ENCODE measurements at regions not wholly inside any gene's neighbourhood (a gene's known extent, or its start where the extent isn't known, plus 50 kb on each side); places are given as distances from the start of the nearest gene placed in this dataset.

DNA sequence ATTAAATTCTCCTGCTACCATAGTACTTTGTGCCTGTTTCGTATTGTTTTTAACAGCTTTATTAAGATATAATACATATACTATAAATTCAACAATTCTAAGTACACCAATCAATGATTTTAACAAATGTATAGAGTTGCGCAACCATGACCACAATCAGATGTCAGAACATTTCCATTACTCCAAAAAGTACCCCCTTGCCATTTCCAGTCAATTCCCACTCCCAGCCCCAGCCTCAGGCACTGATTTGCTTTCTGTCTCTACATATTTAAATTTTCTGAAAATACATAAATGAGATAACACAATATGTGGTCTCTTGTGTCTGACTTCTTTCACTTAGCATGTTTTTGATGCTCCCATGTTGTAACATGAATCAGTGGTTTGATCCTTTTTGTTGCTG, 193.9 kb downstream of the FIGN start:
- intact Hi-C loops (cut with micrococcal nuclease), result no loop called here

DNA sequence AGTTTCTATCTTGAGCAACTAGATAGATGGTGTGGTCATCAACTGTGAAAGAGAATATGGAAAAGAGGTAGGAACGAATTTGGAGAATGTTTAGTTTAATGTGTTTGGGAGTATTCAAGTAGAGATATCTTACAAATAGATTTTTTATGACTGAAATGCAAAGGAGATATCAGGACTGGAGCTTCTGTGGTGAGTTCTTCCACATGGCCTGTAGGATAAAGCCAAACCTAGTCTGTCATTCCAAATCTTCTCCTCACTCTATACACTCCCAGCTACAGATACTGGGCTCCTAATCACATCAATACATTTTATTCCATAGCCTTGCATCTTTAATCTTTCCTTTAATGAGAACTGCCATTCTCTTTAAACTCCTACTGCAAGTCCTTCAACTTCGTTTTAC, 194.3 kb downstream of the FIGN start:
- intact Hi-C loops (cut with micrococcal nuclease), result no loop called here

DNA sequence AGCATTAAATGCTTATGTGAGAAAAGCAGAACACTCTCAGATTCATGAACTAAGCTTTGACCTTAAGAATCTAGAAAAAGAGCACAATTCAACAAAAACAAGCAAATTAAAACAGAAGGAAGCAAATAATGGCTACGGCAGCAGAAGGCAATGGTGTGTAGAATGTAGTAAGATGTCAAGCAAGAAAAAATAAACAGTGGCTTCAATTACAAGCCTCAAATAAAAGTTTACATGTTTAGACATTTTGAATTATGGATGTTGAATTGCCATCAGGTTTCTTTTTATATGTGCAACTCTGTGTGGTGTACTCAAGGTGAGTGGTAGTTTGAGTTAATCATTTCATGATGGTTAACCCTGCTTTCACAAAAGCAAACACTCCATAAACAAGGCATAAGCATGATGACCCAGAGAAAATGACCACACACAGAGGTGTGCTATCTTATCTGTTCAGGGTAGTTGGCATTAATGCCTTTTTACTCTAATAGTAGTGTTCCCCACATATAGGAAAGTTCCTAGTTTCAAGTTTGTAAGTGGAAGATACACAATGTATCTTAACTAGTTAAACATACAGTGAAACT, 207.1 kb downstream of the FIGN start:
- intact Hi-C loops (cut with micrococcal nuclease), result no loop called here

DNA sequence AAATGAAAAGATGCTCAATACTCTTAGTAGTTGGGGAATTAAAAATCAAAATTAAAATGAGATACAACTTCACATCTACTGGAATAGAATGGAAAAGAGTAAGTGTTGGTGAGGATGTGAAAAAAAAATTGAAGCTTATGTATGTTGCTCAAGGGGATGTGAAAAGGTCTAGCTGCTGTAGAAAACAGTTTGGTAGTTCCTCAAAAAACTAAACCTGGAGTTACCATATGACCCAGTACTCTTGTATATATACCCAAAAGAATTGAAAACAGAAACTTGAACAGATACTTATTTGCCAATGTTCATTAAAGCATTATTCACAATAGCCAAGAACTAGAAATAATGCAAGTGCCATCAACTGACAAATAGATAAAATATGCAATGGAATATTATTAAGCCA, 208.4 kb downstream of the FIGN start:
- intact Hi-C loops (cut with micrococcal nuclease), result no loop called here

DNA sequence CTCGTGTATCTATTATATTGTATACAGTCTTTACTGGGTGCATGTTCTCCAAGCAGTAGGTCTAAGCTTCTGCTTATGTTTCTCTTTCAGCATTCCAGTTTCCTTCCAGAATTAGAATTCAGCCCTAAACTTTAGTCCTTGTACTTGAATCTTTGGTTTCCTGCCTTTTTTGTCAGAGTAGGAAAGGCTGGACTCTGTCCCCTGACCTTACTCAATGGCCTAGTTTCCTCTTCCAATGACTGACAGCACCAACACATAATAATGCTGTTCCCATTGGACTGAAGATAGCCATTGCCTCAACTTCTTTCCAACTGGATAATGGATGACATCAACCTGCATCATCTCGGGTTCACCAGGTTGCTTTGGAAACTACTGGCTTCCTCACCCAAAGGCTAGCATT, 217.0 kb downstream of the FIGN start:
- intact Hi-C loops (cut with micrococcal nuclease), result no loop called here

DNA sequence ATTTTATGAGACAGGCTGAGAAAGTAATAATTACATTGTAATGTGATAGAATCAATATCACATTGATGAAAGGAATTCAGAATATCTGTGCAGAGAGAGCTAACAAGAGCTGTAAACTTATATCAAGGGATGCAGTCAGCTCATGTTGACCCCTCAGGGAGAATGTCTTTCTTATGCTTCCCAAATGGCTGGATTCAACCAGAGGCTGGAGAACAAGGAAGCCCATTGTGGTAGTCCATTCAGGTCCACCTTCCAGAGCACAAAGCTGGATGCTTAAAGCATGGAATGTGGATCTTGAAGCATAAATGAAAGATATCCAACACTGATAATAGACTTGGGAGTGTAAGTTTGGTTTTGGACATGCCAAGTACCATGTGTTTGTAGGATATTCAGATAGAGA, 220.0 kb downstream of the FIGN start:
- intact Hi-C loops (cut with micrococcal nuclease), result no loop called here

DNA sequence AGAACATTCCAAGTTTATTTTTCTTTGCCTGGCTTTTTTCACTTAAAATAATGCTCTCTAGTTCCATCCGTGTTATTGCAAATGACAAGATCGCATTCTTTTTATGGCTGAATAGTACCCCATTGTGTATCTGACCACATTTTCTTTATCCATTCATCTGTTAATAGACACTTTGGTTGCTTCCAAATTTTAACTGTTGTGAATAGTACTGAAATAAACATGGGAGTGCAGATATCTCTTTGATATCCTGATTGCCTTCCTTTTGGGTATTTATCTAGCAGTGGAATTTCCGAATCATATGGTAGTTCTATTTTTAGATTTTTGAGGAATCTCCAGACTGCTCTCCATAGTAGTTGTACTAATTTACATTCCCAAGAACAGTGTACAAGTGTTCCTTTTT, 230.5 kb downstream of the FIGN start:
- intact Hi-C loops (cut with micrococcal nuclease), result no loop called here

DNA sequence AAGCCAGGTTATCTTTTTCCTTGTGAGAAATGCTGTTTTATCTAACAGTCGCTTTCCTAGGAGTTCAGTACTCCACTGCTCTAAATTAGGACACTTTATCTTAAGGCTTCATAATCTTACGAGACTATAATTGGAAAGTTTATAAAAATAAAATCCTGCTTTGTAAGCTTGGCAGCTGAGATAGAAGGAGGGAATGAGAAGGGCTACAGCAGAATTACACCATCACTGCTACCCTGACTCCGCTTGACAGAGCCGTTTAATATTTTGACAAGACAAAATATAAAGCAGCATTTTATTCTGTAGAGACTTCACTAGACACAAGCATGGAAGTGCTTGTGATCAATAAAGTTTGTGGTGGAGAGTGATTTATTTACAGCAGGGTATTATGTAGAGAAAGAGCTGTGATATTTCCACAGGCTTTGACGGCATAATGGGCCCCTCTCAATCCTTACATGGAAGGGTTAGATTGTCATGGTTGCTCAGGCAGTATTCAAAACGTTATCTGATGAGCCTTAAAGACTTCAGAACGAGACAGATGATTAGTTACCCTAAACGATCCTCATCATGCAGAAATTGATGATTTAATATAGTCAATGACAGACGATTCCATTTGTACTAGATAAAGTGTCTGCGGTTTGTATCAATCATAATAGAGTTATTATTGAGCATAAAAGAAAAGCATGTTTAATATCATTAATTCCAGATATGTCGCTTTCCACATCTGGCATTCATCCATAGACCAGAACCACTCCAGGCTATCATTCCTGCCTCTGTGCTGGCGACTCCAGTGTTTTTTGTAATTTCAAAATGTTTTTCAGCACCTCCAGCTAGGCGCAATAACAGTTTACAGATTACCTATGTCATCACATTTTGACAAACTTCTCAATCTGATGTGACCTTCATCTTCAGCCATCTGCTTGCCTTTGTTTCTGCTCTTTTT, 242.2 kb downstream of the FIGN start:
- intact Hi-C loops (cut with micrococcal nuclease), result no loop called here

DNA sequence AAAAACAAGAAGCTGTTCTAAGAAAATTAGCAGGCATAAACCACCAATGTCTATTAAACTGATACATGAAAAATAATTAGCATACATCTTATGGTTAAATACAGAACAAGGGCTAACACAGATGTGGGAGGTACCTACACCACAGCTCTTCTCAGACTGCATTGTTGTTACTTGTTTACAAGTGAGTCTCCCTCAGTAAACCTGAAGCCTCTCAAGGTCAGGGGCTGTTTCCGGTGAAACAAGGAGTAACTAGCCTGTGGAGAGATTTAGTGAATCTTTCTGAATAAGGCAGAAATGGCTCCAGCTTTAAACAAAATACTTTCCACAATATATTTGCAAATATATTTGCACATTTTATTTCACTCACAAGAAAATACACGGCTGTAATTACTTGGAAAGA, 244.0 kb downstream of the FIGN start:
- intact Hi-C loops (cut with micrococcal nuclease), result no loop called here

DNA sequence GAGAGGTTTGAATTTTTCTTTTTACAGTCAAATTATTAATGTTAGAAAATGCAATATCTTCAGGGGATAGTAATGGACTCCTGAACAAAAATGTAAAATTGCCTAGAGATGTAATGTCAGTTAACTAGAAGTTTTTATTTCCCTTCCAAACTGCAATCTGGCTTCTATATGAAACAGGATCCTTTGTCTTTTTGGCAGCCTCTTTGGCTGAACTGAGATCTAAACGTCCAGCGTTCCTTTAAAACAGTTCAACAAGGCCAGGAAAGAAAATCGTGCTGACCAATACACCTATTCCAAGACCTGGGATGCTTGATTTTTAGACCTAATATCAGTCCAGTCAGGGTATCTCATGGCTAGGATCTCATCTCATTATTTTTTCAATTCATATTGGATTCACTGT, 245.5 kb downstream of the FIGN start:
- intact Hi-C loops (cut with micrococcal nuclease), result no loop called here

DNA sequence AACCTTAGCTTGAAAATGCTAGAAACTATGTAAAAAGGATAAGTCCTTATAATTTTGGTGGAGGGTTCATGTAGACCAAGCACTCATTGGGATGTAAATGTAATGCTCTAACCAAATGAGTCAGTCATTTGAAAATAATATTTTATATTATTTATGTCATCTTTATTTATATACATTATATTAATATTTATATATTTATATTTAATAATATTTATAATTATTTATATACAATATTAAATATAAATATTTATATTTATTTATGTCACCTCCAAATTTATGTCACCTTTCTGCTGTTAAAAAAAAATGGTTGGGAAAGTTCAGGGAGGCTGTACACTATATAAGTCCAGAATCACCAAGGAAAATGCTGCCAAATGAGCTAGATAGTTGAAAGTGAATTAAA, 254.3 kb downstream of the FIGN start:
- intact Hi-C loops (cut with micrococcal nuclease), result no loop called here

DNA sequence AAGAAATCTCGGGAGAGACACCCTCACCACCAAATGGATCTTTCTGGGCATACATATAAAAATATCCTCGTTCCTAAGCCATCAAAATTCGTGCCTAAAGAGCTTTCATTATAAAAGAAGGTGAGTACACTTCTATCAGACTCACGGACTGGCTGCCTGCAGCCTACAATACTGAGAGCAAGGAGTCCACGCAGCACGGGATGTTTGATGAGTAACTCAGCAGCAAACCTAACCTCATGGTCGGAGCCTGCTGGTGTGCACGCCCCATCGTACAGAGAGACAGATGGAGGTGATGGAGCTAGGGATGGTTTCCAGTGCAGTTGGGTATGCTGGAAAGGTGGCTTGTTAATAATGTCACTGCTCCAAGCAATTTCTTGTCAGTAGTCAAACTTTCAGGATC, 256.2 kb downstream of the FIGN start:
- intact Hi-C loops (cut with micrococcal nuclease), result no loop called here

DNA sequence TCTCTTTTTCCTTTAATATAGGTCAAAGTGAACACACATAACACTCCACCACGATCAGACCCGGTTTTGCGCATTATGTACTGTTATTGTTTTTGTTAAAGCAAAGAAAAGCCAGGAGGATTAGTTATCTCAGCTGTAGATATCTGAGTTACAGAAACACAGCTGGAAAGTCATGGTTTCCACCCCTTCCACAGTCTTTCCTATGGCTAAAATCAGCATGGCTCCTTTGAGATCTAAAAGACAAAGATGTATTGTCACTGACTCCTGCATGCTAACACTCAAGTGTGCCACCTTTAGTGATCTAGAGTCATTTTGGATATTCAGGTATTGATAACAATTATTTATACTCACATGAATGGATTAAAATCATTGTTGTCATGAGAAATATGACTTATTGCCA, 260.0 kb downstream of the FIGN start:
- intact Hi-C loops (cut with micrococcal nuclease), result no loop called here

DNA sequence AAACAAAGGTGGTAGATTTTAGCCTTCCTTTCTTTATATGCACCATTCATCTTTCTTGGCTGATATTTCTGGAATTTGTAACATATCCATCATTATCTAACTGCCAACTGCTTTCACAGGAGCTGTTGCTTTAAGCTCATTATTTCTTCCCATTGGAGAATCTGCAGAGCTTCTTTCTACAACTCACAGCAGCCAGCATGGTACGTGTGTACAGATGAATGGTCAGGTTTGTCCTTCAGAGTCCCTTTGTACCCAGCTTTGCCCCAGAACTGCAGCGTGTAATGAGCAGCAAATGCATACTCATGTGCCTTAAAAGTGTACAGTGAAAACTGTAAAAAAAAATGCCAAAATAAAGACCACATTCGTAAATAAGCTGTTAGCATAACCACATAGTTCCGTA, 260.9 kb downstream of the FIGN start:
- intact Hi-C loops (cut with micrococcal nuclease), result no loop called here

DNA sequence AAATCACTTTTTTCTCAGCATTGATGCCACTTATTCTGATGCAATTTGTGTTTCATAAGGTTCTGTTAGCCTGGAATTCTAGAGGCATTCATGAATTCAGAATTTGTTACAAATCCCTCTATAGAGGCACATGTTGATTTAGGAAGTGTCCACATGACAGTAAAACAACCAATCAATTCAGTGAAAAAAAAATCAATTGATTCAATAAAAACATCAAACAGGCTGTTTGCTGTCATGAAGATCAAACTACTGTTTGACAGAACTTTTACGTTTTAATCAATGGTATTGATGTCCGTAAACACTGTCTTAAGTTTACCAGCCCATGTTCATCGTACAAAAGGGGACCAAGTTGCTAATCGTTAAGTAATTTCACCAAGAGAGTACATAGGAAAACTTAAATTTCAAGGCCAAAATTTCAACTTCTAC, 261.5 kb downstream of the FIGN start:
- intact Hi-C loops (cut with micrococcal nuclease), result no loop called here

DNA sequence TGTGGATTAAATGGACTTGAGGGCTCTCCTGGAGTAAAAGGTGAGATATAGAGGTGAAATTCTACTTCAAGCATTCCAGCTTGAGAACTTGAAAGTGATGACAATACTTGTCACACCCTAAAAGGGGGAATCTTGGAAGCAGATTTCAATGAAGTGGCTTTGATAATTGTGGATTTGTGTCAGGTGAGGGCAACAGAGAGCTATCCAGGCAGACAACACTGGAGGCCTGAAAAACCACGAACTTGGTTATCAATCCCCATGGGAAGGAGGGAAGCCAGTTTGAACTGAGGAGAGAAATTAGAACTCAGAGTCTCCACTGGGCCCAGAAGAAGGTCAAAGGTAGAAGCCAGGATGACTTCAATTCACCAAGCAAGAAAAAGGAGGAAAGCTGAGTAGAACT, 263.9 kb downstream of the FIGN start:
- intact Hi-C loops (cut with micrococcal nuclease), result no loop called here

DNA sequence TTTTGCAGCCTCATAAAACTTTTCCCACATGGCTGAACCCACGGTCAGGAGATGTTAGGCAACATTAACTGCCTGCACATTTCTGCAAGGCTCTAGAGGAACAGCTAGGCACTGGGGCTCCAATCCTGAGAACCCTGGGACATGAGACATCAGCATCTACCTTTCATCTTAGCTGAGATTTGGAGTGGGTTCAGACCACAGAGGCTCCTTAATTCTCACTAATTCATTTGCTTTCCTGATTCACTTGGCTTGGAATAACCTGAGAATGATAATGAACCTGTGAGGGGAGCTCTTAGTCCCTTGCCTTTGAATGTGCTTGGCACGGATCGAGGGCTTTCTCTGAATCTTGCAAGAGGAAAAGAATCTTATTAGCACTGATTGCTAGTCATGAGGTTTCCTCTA, 266.2 kb downstream of the FIGN start:
- intact Hi-C loops (cut with micrococcal nuclease), result no loop called here

DNA sequence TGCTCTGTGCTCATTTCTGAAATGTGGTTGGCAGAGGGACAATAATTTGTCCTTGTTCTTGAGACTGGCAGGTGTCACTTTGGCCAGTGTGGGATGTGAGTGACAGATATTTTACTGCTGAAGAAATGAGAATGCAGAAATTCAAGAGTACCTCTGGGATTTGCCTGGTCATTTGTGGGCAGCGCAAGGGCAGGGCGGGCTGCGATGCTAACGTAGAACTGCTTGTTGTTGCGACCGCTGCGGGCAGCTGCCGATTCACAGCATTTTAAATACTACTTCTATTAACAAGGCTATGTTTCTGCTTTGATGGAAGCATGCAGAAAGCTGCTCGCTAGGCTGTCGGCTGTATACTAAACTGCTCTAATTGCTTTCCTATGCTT, 268.6 kb downstream of the FIGN start:
- intact Hi-C loops (cut with micrococcal nuclease), result no loop called here

DNA sequence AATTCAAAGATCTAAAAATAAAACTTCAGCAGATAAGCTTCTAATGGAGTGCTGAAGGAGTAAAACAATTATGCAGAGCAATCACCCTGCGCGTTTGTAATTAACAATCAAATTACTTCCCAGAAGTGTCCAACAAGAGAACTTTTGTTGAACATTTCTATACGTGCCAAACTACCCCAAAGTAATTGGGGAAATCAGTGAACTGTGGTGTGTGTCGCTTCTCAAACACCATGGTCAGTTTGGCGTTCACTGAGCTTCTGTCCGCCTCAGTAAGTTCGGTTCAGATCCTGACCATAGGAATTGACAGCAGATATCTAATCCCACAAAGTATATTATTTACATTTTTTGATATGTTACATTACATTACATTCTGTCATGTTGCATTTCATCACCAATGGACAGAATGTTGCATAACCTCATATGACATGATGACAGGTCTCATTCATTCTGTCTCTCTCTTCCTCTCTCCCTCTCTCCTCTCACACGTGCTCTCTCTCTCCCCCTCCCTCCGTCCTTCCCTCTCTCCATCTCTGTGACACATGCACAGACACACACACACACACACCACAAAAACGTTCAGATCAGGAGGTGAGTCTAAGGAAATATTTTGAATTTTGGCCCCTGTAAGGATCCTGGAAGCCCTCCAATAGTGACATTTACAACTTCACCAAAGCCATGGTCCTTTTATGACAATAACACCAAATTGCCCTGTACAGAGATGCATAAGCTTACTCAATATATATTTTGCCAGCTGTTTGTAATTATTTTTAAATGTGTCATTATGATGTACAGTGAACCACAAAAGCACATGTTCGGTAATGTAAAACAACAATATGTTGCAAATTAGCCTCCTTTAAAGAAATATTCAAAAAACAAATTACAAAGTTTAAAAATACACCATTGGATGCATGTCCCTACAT, 269.2 kb downstream of the FIGN start:
- intact Hi-C loops (cut with micrococcal nuclease), result no loop called here

DNA sequence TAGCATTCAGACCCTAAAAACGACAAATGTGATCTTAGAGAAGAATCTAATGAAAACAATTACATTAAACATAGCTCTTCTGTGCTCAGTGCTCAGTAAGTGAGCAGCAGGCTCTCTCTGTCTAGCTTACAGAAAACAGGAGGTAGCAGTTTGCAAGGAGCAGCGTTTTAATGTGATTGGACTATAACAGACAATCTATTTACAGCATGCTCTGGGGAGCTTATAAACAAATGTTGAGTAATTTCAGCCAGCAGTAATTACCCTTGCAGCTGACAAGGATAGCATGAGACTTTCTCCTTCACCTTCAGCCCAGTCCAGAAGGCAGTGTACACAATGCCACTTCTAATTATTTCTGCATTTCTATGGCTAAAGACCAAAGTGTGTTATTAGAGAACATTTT, 270.4 kb downstream of the FIGN start:
- intact Hi-C loops (cut with micrococcal nuclease), result no loop called here

DNA sequence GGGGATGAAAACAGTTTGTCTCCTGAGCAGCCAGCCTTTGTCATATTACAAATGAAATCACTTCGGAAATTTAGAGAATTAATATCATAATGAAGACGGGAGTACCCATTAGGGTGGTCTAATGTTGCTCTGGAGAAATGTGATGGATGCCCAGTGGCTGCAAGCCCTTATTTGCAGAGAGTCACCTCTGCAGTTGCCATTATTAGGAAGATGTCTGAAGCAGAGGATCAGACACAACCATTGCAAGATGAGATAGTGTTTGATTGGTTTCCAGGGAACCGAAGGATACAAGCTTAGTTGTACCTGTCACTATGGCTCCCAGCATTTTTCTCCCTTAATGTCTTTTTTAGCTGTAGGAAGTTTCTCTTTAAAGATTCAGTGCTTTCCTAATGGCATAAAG, 272.4 kb downstream of the FIGN start:
- intact Hi-C loops (cut with micrococcal nuclease), result no loop called here

DNA sequence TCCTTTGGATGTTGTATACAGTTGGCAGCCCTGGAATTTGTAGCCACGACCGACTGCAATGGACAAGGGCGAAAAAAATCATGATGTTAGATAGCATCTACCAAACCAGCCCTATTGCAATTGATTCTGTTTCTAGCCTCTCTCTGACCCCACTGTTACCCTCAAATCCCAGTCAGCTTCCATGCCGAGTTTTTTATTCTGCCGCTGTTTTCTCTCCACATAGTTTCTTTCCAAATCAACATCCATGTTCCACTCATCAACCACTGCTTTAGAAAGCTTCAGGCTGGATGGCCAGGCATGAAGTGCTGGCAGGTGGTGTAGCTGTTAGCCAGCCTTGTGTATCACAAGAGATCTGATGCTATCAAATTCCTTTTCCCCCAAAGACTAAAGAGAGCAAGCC, 272.8 kb downstream of the FIGN start:
- intact Hi-C loops (cut with micrococcal nuclease), result no loop called here

Measured in T-helper 2 cell treated with Interferon-gamma antibody and Interleukin-4, amounts not matched to agents 100 ng/mL and 5 ng/mL, for 36 hours (primary cell).